ENCODE measurements at regions not wholly inside any gene's neighbourhood (a gene's known extent, or its start where the extent isn't known, plus 50 kb on each side); places are given as distances from the start of the nearest gene placed in this dataset.
"Not testable (repeated sequence)": the region's sequence is repeated elsewhere in the genome, so short reads cannot be mapped to it uniquely, and the experiment has no call there.

GRCh38 chr11:92111287-92111686, 113.3 kb upstream of the FAT3 start:
- Histone ChIP-seq H3K27me3 (ENCODE audit: insufficient read depth, low read length) (no peaks in the 10 kb centered on the region), H3K4me1 (ENCODE audit: insufficient read depth, low read length) (peaks cover 9% of the 10 kb centered on the region; the same call in 1 of the 2 replicates), H3K4me3 (ENCODE audit: low read length) (no peak overlapping the region), H3K9ac (ENCODE audit: low read depth, low read length) (no peak overlapping the region), H3K36me3 (ENCODE audit: insufficient read depth, low read depth, low read length) (no peaks in the 10 kb centered on the region), H3K27ac (ENCODE audit: low read length) (no peak overlapping the region), H3K9me3 (ENCODE audit: insufficient read depth, low read depth, low read length) (no peaks in the 10 kb centered on the region; the same call in 1 of the 2 replicates)

- H3K9me3 ChIP-seq (ENCODE audit: insufficient read depth, low read depth, low read length) = no peaks in the 10 kb centered on the region; the same call in 1 of the 2 replicates
- H3K36me3 ChIP-seq (ENCODE audit: insufficient read depth, low read depth, low read length) = no peaks in the 10 kb centered on the region
- peaks cover 12% of the 10 kb centered on the region; the same call in 1 of the 2 replicates for H3K4me1 ChIP-seq (ENCODE audit: insufficient read depth, low read length)
- H3K27ac ChIP-seq (ENCODE audit: low read length) = no peak overlapping the region
- no peak overlapping the region for H3K9ac ChIP-seq (ENCODE audit: low read depth, low read length)
- no peak overlapping the region for H3K4me3 ChIP-seq (ENCODE audit: low read length)
- no peaks in the 10 kb centered on the region for H3K27me3 ChIP-seq (ENCODE audit: insufficient read depth, low read length)
These were observed 115.2 kb upstream of the FAT3 start for GRCh38 chr11:92109466-92109865.

- H3K9ac ChIP-seq (ENCODE audit: low read depth, low read length) = no peak overlapping the region
- no peak overlapping the region for H3K4me3 ChIP-seq (ENCODE audit: low read length)
- no peaks in the 10 kb centered on the region for H3K27me3 ChIP-seq (ENCODE audit: insufficient read depth, low read length)
- no peaks in the 10 kb centered on the region for H3K9me3 ChIP-seq (ENCODE audit: insufficient read depth, low read depth, low read length)
- no peak overlapping the region for H3K27ac ChIP-seq (ENCODE audit: low read length)
- peaks cover 15% of the 10 kb centered on the region; the same call in 1 of the 2 replicates for H3K4me1 ChIP-seq (ENCODE audit: insufficient read depth, low read length)
- H3K36me3 ChIP-seq (ENCODE audit: insufficient read depth, low read depth, low read length) = no peaks in the 10 kb centered on the region
These were observed 117.3 kb upstream of the FAT3 start for GRCh38 chr11:92107331-92107730.

GRCh38 chr11:92104349-92104748, 120.3 kb upstream of the FAT3 start:
- Histone ChIP-seq H3K9me3 (ENCODE audit: insufficient read depth, low read depth, low read length) (no peaks in the 10 kb centered on the region), H3K27me3 (ENCODE audit: insufficient read depth, low read length) (no peaks in the 10 kb centered on the region), H3K4me1 (ENCODE audit: insufficient read depth, low read length) (peaks cover 17% of the 10 kb centered on the region; the same call in 1 of the 2 replicates), H3K36me3 (ENCODE audit: insufficient read depth, low read depth, low read length) (no peaks in the 10 kb centered on the region), H3K4me3 (ENCODE audit: low read length) (no peak overlapping the region), H3K27ac (ENCODE audit: low read length) (no peak overlapping the region), H3K9ac (ENCODE audit: low read depth, low read length) (no peak overlapping the region)

- Histone ChIP-seq H3K27ac (ENCODE audit: low read length) (no peak overlapping the region), H3K9ac (ENCODE audit: low read depth, low read length) (no peak overlapping the region), H3K4me3 (ENCODE audit: low read length) (no peak overlapping the region), H3K9me3 (ENCODE audit: insufficient read depth, low read depth, low read length) (no peaks in the 10 kb centered on the region), H3K36me3 (ENCODE audit: insufficient read depth, low read depth, low read length) (no peaks in the 10 kb centered on the region), H3K4me1 (ENCODE audit: insufficient read depth, low read length) (peaks cover 15% of the 10 kb centered on the region; the same call in 1 of the 2 replicates), H3K27me3 (ENCODE audit: insufficient read depth, low read length) (no peaks in the 10 kb centered on the region)
These were observed 122.7 kb upstream of the FAT3 start for GRCh38 chr11:92101920-92102319.

GRCh38 chr11:92099183-92099582, 125.4 kb upstream of the FAT3 start:
- H3K36me3 ChIP-seq (ENCODE audit: insufficient read depth, low read depth, low read length) = no peaks in the 10 kb centered on the region
- H3K27ac ChIP-seq (ENCODE audit: low read length) = no peak overlapping the region
- no peak overlapping the region for H3K4me3 ChIP-seq (ENCODE audit: low read length)
- H3K9me3 ChIP-seq (ENCODE audit: insufficient read depth, low read depth, low read length) = no peaks in the 10 kb centered on the region
- no peaks in the 10 kb centered on the region for H3K27me3 ChIP-seq (ENCODE audit: insufficient read depth, low read length)
- peaks cover 9% of the 10 kb centered on the region; the same call in 1 of the 2 replicates for H3K4me1 ChIP-seq (ENCODE audit: insufficient read depth, low read length)
- H3K9ac ChIP-seq (ENCODE audit: low read depth, low read length) = no peak overlapping the region

GRCh38 chr11:92098172-92098571, 126.4 kb upstream of the FAT3 start:
- Histone ChIP-seq H3K36me3 (ENCODE audit: insufficient read depth, low read depth, low read length) (no peaks in the 10 kb centered on the region), H3K27me3 (ENCODE audit: insufficient read depth, low read length) (no peaks in the 10 kb centered on the region), H3K9ac (ENCODE audit: low read depth, low read length) (no peak overlapping the region), H3K4me3 (ENCODE audit: low read length) (no peak overlapping the region), H3K27ac (ENCODE audit: low read length) (no peak overlapping the region), H3K9me3 (ENCODE audit: insufficient read depth, low read depth, low read length) (no peaks in the 10 kb centered on the region), H3K4me1 (ENCODE audit: insufficient read depth, low read length) (peaks cover 9% of the 10 kb centered on the region; the same call in 1 of the 2 replicates)

GRCh38 chr11:92087725-92088537, 136.7 kb upstream of the FAT3 start:
- Histone ChIP-seq H3K36me3 (ENCODE audit: insufficient read depth, low read depth, low read length) (no peaks in the 10 kb centered on the region), H3K4me1 (ENCODE audit: insufficient read depth, low read length) (no peaks in the 10 kb centered on the region), H3K27ac (ENCODE audit: low read length) (no peak overlapping the region), H3K9me3 (ENCODE audit: insufficient read depth, low read depth, low read length) (no peaks in the 10 kb centered on the region), H3K27me3 (ENCODE audit: insufficient read depth, low read length) (no peaks in the 10 kb centered on the region), H3K9ac (ENCODE audit: low read depth, low read length) (no peak overlapping the region), H3K4me3 (ENCODE audit: low read length) (no peak overlapping the region)

GRCh38 chr11:92083123-92083522, 141.5 kb upstream of the FAT3 start:
- H3K27me3 ChIP-seq (ENCODE audit: insufficient read depth, low read length) = no peaks in the 10 kb centered on the region
- H3K4me3 ChIP-seq (ENCODE audit: low read length) = no peak overlapping the region
- no peaks in the 10 kb centered on the region for H3K9me3 ChIP-seq (ENCODE audit: insufficient read depth, low read depth, low read length)
- no peak overlapping the region for H3K27ac ChIP-seq (ENCODE audit: low read length)
- H3K9ac ChIP-seq (ENCODE audit: low read depth, low read length) = no peak overlapping the region
- H3K4me1 ChIP-seq (ENCODE audit: insufficient read depth, low read length) = no peaks in the 10 kb centered on the region
- H3K36me3 ChIP-seq (ENCODE audit: insufficient read depth, low read depth, low read length) = no peaks in the 10 kb centered on the region

GRCh38 chr11:92082652-92083051, 142.0 kb upstream of the FAT3 start:
- Histone ChIP-seq H3K27me3 (ENCODE audit: insufficient read depth, low read length) (no peaks in the 10 kb centered on the region), H3K9ac (ENCODE audit: low read depth, low read length) (no peak overlapping the region), H3K4me3 (ENCODE audit: low read length) (no peak overlapping the region), H3K4me1 (ENCODE audit: insufficient read depth, low read length) (no peaks in the 10 kb centered on the region), H3K27ac (ENCODE audit: low read length) (no peak overlapping the region), H3K36me3 (ENCODE audit: insufficient read depth, low read depth, low read length) (no peaks in the 10 kb centered on the region), H3K9me3 (ENCODE audit: insufficient read depth, low read depth, low read length) (no peaks in the 10 kb centered on the region)

- not testable (repeated sequence) for H3K27ac ChIP-seq (ENCODE audit: low read length); H3K27me3 ChIP-seq (ENCODE audit: insufficient read depth, low read length); H3K4me3 ChIP-seq (ENCODE audit: low read length); H3K9ac ChIP-seq (ENCODE audit: low read depth, low read length); H3K36me3 ChIP-seq (ENCODE audit: insufficient read depth, low read depth, low read length); H3K4me1 ChIP-seq (ENCODE audit: insufficient read depth, low read length)
- H3K9me3 ChIP-seq (ENCODE audit: insufficient read depth, low read depth, low read length) = peaks cover 24% of the 10 kb centered on the region
These were observed 150.1 kb upstream of the FAT3 start for GRCh38 chr11:92074498-92074897.

- Histone ChIP-seq H3K9ac (ENCODE audit: low read depth, low read length) (no peak overlapping the region), H3K4me1 (ENCODE audit: insufficient read depth, low read length) (no peaks in the 10 kb centered on the region), H3K9me3 (ENCODE audit: insufficient read depth, low read depth, low read length) (peaks cover 24% of the 10 kb centered on the region), H3K36me3 (ENCODE audit: insufficient read depth, low read depth, low read length) (no peaks in the 10 kb centered on the region), H3K27ac (ENCODE audit: low read length) (no peak overlapping the region), H3K4me3 (ENCODE audit: low read length) (no peak overlapping the region), H3K27me3 (ENCODE audit: insufficient read depth, low read length) (no peaks in the 10 kb centered on the region)
These were observed 153.0 kb upstream of the FAT3 start for GRCh38 chr11:92071660-92072059.

Data from iPS-20b (cell line).